HEK293 (cell line): ENCODE measurements at regions not wholly inside any gene's neighbourhood (a gene's known extent, or its start where the extent isn't known, plus 50 kb on each side); places are given as distances from the start of the nearest gene placed in this dataset.
"Not testable (repeated sequence)": the region's sequence is repeated elsewhere in the genome, so short reads cannot be mapped to it uniquely, and the experiment has no call there.

Source experiments
- YY1 ChIP-seq: fragments of 450-650 bp; formaldehyde crosslinking; IDR thresholded peaks from 2 replicates; pipeline ENCODE4 v1.5.1; 2018; ENCODE audit warnings: missing biosample characterization, missing genetic modification characterization
- ZNF239 ChIP-seq: fragments of 450-650 bp; formaldehyde crosslinking; IDR thresholded peaks from 2 replicates; pipeline ENCODE4 v1.5.1; 2016; ENCODE audit warnings: missing biosample characterization, missing genetic modification characterization
- ZNF777 ChIP-seq: fragments of 450-650 bp; formaldehyde crosslinking; IDR thresholded peaks from 2 replicates; pipeline ENCODE4 v1.5.1; 2017; ENCODE audit warnings: missing biosample characterization, missing genetic modification characterization, borderline replicate concordance
- TF ChIP-seq, protein P1 (sequence below): fragments of 450-650 bp; formaldehyde crosslinking; IDR thresholded peaks from 2 replicates; pipeline ENCODE4 v1.5.1; 2016; ENCODE audit warnings: missing biosample characterization, missing genetic modification characterization
- TF ChIP-seq, protein P2 (sequence below): fragments of 450-650 bp; formaldehyde crosslinking; IDR thresholded peaks from 2 replicates; pipeline ENCODE4 v1.5.1; 2016; ENCODE audit warnings: missing biosample characterization, missing genetic modification characterization
- TF ChIP-seq, protein P3 (sequence below): fragments of 450-650 bp; formaldehyde crosslinking; IDR thresholded peaks from 2 replicates; pipeline ENCODE4 v1.5.1; 2016; ENCODE audit warnings: missing biosample characterization, missing genetic modification characterization

DNA sequence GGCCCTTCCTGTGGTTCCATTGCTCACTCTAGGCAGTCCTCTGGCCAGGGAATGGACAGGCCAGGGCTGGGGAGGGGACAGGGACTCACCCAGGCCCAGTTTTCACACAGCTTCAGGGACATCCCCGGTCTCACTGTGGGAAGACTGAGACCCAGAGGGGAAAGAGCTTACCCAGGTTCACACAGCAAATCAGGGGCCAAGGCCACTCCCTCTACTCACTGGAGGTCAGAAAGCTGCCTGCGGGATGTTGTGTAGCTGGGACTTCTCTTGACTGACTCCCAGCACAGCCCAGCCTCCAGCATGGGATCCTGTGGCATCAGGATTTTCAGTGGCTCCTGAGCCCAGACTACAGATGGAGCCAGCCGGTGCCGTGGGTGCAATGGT, 122.3 kb upstream of the AKAP13 start:
- TF ChIP-seq, protein P1, sequence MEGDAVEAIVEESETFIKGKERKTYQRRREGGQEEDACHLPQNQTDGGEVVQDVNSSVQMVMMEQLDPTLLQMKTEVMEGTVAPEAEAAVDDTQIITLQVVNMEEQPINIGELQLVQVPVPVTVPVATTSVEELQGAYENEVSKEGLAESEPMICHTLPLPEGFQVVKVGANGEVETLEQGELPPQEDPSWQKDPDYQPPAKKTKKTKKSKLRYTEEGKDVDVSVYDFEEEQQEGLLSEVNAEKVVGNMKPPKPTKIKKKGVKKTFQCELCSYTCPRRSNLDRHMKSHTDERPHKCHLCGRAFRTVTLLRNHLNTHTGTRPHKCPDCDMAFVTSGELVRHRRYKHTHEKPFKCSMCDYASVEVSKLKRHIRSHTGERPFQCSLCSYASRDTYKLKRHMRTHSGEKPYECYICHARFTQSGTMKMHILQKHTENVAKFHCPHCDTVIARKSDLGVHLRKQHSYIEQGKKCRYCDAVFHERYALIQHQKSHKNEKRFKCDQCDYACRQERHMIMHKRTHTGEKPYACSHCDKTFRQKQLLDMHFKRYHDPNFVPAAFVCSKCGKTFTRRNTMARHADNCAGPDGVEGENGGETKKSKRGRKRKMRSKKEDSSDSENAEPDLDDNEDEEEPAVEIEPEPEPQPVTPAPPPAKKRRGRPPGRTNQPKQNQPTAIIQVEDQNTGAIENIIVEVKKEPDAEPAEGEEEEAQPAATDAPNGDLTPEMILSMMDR (tag by site-specific recombination) = not testable (repeated sequence)
- TF ChIP-seq ZNF777, YY1, ZNF239 (tag by site-specific recombination): not testable (repeated sequence)
- TF ChIP-seq, protein P2, sequence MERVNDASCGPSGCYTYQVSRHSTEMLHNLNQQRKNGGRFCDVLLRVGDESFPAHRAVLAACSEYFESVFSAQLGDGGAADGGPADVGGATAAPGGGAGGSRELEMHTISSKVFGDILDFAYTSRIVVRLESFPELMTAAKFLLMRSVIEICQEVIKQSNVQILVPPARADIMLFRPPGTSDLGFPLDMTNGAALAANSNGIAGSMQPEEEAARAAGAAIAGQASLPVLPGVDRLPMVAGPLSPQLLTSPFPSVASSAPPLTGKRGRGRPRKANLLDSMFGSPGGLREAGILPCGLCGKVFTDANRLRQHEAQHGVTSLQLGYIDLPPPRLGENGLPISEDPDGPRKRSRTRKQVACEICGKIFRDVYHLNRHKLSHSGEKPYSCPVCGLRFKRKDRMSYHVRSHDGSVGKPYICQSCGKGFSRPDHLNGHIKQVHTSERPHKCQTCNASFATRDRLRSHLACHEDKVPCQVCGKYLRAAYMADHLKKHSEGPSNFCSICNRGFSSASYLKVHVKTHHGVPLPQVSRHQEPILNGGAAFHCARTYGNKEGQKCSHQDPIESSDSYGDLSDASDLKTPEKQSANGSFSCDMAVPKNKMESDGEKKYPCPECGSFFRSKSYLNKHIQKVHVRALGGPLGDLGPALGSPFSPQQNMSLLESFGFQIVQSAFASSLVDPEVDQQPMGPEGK (tag by site-specific recombination) = not testable (repeated sequence)
- TF ChIP-seq, protein P3, sequence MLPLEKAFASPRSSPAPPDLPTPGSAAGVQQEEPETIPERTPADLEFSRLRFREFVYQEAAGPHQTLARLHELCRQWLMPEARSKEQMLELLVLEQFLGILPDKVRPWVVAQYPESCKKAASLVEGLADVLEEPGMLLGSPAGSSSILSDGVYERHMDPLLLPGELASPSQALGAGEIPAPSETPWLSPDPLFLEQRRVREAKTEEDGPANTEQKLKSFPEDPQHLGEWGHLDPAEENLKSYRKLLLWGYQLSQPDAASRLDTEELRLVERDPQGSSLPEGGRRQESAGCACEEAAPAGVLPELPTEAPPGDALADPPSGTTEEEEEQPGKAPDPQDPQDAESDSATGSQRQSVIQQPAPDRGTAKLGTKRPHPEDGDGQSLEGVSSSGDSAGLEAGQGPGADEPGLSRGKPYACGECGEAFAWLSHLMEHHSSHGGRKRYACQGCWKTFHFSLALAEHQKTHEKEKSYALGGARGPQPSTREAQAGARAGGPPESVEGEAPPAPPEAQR = not testable (repeated sequence)
